ENCODE measurements at regions not wholly inside any gene's neighbourhood (a gene's known extent, or its start where the extent isn't known, plus 50 kb on each side); places are given as distances from the start of the nearest gene placed in this dataset.

DNA sequence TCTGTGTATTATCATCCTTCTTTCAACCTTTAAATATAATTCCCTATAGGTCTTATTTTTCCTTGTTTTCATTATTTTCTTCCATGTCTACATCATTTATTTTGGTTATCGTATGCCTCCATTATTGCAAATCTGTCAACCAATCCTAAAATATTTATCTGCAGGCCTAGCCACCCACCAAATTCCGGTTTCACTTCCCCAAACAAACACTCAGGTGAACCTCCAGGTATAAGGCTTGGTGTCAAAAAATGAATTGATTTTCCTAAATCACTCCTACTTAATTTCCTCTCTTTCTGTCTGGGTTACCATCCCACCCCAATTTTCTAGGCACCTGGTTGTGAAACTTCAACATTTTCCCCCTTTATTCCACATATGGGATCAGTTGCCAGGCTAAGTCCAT lies 111.9 kb upstream of the LINC00305 start:
- TF ChIP-seq SMC3 (IDR thresholded peaks at IDR 0.05) = no peak
- no peak for TF ChIP-seq BHLHE40 (IDR thresholded peaks at IDR 0.05; ENCODE audit: low read depth, low read length)
- TF ChIP-seq, protein P1, sequence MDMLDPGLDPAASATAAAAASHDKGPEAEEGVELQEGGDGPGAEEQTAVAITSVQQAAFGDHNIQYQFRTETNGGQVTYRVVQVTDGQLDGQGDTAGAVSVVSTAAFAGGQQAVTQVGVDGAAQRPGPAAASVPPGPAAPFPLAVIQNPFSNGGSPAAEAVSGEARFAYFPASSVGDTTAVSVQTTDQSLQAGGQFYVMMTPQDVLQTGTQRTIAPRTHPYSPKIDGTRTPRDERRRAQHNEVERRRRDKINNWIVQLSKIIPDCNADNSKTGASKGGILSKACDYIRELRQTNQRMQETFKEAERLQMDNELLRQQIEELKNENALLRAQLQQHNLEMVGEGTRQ (IDR thresholded peaks at IDR 0.05) = no peak
- TF ChIP-seq, protein P2, sequence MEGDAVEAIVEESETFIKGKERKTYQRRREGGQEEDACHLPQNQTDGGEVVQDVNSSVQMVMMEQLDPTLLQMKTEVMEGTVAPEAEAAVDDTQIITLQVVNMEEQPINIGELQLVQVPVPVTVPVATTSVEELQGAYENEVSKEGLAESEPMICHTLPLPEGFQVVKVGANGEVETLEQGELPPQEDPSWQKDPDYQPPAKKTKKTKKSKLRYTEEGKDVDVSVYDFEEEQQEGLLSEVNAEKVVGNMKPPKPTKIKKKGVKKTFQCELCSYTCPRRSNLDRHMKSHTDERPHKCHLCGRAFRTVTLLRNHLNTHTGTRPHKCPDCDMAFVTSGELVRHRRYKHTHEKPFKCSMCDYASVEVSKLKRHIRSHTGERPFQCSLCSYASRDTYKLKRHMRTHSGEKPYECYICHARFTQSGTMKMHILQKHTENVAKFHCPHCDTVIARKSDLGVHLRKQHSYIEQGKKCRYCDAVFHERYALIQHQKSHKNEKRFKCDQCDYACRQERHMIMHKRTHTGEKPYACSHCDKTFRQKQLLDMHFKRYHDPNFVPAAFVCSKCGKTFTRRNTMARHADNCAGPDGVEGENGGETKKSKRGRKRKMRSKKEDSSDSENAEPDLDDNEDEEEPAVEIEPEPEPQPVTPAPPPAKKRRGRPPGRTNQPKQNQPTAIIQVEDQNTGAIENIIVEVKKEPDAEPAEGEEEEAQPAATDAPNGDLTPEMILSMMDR (IDR thresholded peaks at IDR 0.05) = no peak
- TF ChIP-seq CEBPB (IDR thresholded peaks at IDR 0.05) = no peak
- no peak for TF ChIP-seq POLR2A (IDR thresholded peaks at IDR 0.05; ENCODE audit: low read length)
- TF ChIP-seq NR3C1 (IDR thresholded peaks at IDR 0.05) = no peak
- no peak for TF ChIP-seq TP53 (CRISPR knock-in tag; IDR thresholded peaks at IDR 0.05)
